Right hindlimb (tissue), 1 donor: ENCODE measurements at regions not wholly inside any gene's neighbourhood (a gene's known extent, or its start where the extent isn't known, plus 50 kb on each side); places are given as distances from the start of the nearest gene placed in this dataset.
"Not testable (repeated sequence)": the region's sequence is repeated elsewhere in the genome, so short reads cannot be mapped to it uniquely, and the experiment has no call there.

ENCODE experiments used
- DNase-seq: peaks from one replicate; pipeline ENCODE4 v3.0.0-alpha.2; 2018

DNA sequence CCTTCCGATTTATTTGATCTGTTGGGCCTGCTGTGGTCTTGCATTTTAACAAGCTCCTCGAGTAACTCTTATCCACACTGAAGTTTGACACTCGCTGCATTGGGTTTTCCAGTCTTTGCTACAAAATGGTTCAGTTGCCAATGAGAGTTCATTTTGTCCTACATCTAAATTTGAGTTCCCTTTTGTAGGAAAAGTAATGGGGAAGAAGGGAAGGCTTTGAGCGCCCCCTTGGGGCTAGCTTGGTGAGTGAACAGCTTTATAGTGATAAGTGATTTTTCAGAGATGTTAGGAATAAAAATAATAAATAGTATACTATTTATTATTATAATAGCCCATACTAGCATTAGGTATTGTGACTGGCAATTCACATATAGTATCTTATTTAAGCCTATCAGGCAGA is 89.9 kb upstream of the GNAQ start:
- DNase-seq = peak; percentile 51

DNA sequence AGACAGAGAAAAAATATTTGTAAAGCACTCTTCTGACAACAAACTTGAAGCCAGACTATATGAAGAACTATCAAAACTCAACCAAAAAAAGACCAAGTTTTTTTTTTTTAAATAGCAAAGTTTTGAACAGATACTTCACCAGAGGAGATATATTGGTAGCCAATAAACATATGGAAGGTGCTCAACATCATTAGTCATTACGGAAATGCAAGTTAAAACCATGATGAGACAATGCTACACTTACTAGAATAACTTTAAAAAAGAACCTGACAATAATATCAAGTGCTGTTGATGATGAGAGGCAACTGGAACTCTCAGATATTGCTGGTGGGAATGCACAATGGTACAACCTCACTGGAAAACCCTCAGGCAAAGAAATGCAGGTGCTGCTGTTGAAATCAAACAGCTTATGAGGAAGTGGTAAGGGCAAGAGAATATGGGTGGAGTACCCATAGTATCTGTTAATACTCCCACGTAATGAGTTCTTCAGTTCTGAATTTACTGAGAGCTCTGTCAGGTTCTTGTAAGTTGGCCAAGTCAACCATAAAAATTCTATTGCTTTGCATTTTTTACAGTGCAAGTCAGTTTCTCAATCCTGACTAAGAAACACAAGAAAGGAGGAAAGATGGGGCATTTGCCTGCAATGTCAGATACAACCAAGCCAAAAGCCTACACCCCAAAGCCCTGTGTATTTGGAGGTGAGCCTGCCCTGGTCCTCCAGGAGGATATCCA is 87.3 kb upstream of the GNAQ start:
- DNase-seq = no peak

- DNase-seq = no peak
These were observed 83.5 kb upstream of the GNAQ start for GRCh38 chr9:78115073-78115472.

GRCh38 chr9:78114581-78114980 is 83.0 kb upstream of the GNAQ start:
- DNase-seq = no peak

DNA sequence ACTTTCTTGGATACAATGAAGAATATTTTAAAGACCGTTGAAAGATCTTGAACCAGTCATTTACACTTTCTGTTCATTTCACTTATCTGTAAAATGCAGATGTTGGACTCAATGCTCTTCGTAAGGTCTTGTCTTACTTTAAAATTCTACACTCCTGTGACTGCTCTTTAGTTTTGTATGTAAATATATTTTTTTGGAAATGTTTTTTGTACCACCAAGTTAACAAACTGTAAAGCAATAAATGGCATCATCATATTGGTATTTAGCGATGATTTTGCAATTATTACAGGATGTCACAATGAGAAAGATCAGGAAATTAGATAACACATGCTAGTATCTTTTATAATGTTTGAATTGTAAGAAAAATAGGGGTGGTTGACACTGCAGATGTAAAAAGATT is 80.8 kb upstream of the GNAQ start:
- no peak for DNase-seq

- DNase-seq = no peak
These were observed 80.4 kb upstream of the GNAQ start for GRCh38 chr9:78112004-78112403.

- DNase-seq = no peak
These were observed 77.5 kb upstream of the GNAQ start for GRCh38 chr9:78109075-78109474.

DNA sequence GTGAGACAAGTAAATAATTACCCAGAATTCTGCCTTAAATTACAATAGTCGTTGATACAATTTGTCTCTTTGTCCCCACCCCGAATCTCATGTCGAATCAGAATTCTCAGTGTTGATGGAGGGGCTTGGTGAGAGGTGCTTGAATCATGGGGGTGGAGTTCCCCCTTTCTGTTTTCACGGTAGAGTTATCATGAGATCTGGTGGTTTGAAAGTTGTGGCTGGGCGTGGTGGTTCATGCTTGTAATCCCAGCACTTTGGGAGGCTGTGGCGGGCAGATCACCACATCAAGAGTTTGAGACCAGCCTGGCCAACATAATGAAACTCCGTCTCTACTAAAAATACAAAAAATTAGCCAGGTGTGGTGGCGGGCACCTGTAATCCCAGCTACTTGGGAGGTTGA is 75.0 kb upstream of the GNAQ start:
- DNase-seq = not testable (repeated sequence)

DNA sequence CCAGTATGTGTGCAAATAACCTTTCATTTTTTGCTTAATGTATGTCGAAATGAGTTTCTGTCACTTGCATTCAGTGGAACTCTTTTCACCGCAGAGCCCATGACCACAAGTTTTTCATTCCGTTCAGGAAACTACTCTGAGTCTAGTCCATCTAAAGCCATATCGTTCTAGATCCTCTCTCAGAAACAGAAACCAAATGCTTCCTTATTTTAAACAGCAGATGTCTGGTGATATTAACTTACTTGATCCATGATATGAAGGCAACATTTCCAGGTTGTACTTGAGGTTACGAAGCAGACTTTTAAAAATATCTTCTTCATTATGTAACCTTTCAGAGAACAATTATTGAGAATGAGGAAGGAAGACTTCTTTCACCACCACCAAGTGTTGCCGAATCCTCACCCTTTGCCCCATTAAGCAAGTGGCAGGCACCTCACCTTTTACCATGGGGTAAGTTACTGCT is 72.4 kb upstream of the GNAQ start:
- DNase-seq = no peak

GRCh38 chr9:78101247-78101646 is 69.6 kb upstream of the GNAQ start:
- DNase-seq = no peak

GRCh38 chr9:78097541-78097940 is 65.9 kb upstream of the GNAQ start:
- DNase-seq = no peak

GRCh38 chr9:78091731-78092130 is 60.1 kb upstream of the GNAQ start:
- DNase-seq = no peak

- no peak for DNase-seq
These were observed 57.5 kb upstream of the GNAQ start for GRCh38 chr9:78089111-78089510.

DNA sequence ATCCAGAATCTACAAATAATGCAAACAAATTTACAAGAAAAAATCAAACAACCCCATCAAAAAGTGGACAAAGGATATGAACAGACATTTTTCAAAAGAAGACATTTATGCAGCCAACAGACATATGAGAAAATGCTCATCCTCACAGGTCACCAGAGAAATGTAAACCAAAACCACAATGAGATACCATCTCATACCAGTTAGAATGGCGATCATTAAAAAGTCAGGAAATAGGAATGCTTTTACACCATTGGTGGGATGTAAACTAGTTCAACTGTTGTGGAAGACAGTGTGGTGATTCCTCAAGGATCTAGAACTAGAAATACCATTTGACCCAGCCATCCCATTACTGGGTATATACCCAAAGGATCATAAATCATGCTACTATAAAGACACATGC is 56.6 kb upstream of the GNAQ start:
- not testable (repeated sequence) for DNase-seq
